PFSK-1 (cell line): ENCODE measurements at regions not wholly inside any gene's neighbourhood (a gene's known extent, or its start where the extent isn't known, plus 50 kb on each side); places are given as distances from the start of the nearest gene placed in this dataset.

Experiments used
- FOXP2 ChIP-seq: optimal IDR thresholded peaks from 2 replicates; pipeline ENCODE3; 2011; ENCODE audit warnings: borderline replicate concordance, control low read depth, inconsistent platforms; ENCODE audit not compliant: insufficient read depth; ENCODE audit errors: extremely low read length, extremely low read depth
- POLR2AphosphoS5 ChIP-seq: IDR thresholded peaks from 2 replicates; pipeline ENCODE4 v1.6.1; 2012; ENCODE audit warnings: low read depth, mild to moderate bottlenecking, control low read depth, low read length, moderate library complexity
- REST ChIP-seq, 2 experiments: IDR thresholded peaks; 2 replicates each; pipeline versions ENCODE4 v1.6.1 to v1.8.0; 2011 to 2012; ENCODE audit warnings: low read depth in 2 of 2, low read length in 2 of 2, control low read depth in 1 of 2, inconsistent platforms in 1 of 2, mild to moderate bottlenecking in 1 of 2, moderate library complexity in 1 of 2; ENCODE audit not compliant: insufficient read depth in 1 of 2
- SIN3A ChIP-seq: IDR thresholded peaks from 2 replicates; pipeline ENCODE4 v1.6.1; 2012; ENCODE audit warnings: mild to moderate bottlenecking, low read length, moderate library complexity, borderline replicate concordance; ENCODE audit not compliant: insufficient read depth
- TAF1 ChIP-seq: IDR thresholded peaks from 2 replicates; pipeline ENCODE4 v1.6.1; 2012; ENCODE audit warnings: low read length, control low read depth, borderline replicate concordance; ENCODE audit not compliant: insufficient read depth

DNA sequence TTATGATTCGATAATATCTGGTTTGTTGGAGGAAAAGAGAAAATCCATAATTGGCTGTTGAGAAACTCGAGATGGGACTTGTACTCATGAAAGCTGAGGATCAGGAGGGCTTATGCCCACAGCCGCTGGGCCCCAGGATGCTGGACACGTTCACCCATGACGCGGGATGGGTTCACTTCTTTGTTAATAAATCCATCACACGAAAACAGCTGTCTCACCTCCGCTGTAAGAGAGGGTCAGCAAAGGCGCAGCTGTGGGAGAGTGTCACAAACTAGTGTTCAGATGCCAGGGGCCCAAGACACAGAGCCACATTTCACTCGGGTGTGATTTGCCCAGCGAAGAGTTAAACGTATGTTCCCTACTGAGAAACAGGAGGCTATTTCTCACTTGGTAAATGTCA lies 315.1 kb downstream of the THBS2 start:
- TF ChIP-seq FOXP2 = no peak
- no peak for TF ChIP-seq SIN3A
- TF ChIP-seq TAF1 = no peak
- no peak for TF ChIP-seq REST (IDR thresholded peaks at IDR 0.05; ENCODE audit: insufficient read depth in 1 of 2, low read depth in 2 of 2, low read length in 2 of 2)
- no peak for TF ChIP-seq POLR2AphosphoS5

DNA sequence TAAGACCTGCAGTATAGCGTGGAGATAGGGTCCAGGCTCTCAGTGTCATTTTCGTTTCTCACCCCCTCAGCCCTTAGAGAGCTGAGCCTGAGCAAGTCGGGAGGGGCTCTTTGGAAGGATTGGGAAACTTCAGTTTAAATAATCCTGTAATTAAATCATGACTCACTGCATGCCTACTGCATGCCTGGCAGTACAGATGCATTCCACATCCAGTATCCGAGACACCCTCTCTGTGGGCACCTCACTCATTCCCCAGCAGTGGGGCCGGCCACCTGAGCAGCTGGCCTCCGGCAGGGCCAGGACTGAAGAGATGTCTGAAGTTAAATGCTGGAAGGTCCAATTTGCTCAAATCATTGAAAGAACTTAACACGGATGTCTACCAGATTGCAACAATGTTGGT lies 316.6 kb downstream of the THBS2 start:
- no peak for TF ChIP-seq SIN3A
- TF ChIP-seq TAF1 = no peak
- no peak for TF ChIP-seq REST (IDR thresholded peaks at IDR 0.05; ENCODE audit: insufficient read depth in 1 of 2, low read depth in 2 of 2, low read length in 2 of 2)
- no peak for TF ChIP-seq FOXP2
- TF ChIP-seq POLR2AphosphoS5 = no peak

GRCh38 chr6:168935628-168936010 lies 318.0 kb downstream of the THBS2 start:
- TF ChIP-seq TAF1 (no peak), POLR2AphosphoS5 (no peak), REST (IDR thresholded peaks at IDR 0.05; ENCODE audit: insufficient read depth in 1 of 2, low read depth in 2 of 2, low read length in 2 of 2) (no peak)

- TF ChIP-seq TAF1 = no peak
- no peak for TF ChIP-seq POLR2AphosphoS5
- TF ChIP-seq FOXP2 = no peak
- no peak for TF ChIP-seq REST (IDR thresholded peaks at IDR 0.05; ENCODE audit: insufficient read depth in 1 of 2, low read depth in 2 of 2, low read length in 2 of 2)
- no peak for TF ChIP-seq SIN3A
These were observed 318.7 kb downstream of the THBS2 start for GRCh38 chr6:168934660-168935627.
